ENCODE measurements at regions not wholly inside any gene's neighbourhood (a gene's known extent, or its start where the extent isn't known, plus 50 kb on each side); places are given as distances from the start of the nearest gene placed in this dataset.

- TF ChIP-seq CTCF (IDR thresholded peaks at IDR 0.05) (no peak), POLR2A (IDR thresholded peaks at IDR 0.05) (no peak)
Observed at GRCh38 chr4:124486423-124486822, 226.1 kb downstream of the ANKRD50 start.

Measured in esophagus squamous epithelium (tissue), 4 donors.